Fibroblast of upper back skin (primary cell): ENCODE measurements at regions not wholly inside any gene's neighbourhood (a gene's known extent, or its start where the extent isn't known, plus 50 kb on each side); places are given as distances from the start of the nearest gene placed in this dataset.
"Not testable (repeated sequence)": the region's sequence is repeated elsewhere in the genome, so short reads cannot be mapped to it uniquely, and the experiment has no call there.

Experiments used
- DNase-seq: peaks from one replicate; pipeline ENCODE4 v3.0.0-alpha.2; 2013

DNA sequence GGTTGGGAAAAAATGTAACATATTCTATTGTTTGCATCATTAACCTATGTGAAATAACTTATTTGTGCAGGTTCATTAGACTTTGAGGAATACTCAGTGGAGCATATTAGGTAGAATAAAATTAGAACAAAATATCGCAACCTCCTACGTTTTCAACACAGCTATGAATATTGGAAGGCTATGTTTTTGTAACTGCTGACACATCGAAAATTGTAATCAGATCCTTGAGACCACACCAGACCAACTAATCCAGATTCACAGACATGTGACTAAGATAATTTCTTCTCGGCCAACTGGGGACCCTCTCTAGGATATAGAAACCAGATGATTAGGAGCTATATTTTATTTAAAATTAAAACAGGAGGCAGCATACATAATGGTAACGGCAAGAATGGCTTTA, 77.5 kb upstream of the VWC2 start:
- DNase-seq = no peak

DNA sequence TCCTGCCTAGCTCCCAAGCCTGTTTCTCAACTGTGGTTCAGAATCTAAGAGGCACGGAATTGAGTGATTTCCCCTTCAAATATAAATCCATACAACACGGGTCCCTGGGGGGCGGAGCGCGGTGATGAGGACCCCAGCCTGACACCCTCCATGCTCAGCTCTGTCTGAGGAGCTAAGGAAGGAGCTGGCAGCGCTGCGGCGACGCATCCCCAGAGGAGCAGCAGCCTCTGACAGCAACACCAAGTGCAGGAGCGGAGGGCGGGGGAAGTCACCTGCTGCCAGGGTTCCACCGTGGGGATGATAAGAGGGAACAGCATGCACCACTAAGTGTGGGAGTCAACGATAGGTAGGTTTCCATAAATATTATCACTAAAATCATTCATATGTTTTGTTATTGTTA, 72.6 kb upstream of the VWC2 start:
- no peak for DNase-seq

DNA sequence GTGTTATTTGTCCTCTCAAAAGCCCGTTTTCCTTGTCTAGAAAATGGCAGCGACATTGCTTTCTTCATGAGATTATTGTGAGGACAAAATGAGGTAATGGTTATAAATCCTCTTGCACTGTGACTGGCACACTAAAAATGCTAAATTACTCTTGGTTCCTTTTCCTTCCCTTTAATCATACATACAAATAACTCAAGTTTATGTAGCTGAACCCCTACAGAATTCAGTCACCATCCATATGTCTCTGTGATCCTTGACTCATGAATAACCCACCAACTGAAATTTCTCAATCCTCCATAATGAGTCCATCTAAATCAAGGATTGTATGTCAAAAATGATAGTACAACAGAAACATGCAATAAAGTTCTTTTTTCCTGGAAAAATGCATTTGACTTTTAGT, 71.3 kb upstream of the VWC2 start:
- no peak for DNase-seq

DNA sequence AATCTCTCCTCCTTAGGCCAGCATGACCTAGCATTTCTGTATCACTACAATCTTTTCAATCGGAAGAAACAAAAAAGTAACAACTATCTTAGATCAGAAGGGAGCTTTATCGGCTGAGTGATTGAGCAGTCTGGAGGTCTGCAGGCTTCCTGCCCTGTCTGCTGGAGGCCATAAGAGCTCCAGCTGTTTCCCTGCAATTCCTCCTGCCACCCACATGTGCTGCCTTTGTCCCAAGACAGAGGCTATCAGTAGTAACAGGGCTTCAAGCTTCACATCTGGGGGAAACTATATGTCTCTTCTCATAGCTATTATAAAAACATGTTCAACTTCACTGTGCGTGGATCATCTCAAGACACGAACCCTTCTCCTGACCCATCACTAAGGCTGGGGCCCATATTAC, 70.1 kb upstream of the VWC2 start:
- no peak for DNase-seq

DNA sequence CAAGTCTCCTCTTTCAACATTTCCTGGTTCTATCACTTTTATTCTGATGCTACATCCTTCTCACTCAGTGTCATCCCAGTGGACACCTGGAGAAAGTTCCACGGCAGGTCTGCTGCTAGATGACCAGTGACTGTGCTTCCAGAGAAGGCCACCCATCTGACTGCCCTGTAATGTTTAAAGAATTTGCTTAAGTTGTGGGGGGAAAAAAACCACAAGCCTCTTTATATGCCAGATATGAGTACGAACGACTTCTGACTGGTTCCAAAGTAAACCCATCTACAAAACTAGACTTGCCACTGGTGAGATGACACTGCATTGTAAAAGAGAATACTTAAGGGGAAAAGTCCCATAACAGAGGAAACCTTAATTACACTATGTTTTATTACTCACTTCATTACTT, 69.6 kb upstream of the VWC2 start:
- DNase-seq = no peak

DNA sequence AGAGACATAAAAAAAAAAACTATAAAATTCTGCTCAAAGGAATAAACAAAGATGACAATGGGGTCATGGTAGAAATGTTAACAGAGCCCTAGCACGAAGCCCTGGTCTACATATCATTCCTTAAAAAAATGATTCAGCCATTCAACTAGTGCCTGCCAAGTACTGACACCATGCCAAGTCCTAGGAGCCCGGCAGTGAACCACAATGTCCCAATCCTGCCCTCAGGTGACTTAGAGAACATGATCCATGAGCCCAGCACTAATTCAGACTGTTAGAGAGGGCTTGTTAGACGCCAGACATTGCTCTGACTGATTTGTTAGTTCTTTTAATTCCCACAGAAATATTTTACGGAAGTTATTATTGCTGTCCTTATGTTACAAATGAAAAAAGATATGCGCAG, 67.3 kb upstream of the VWC2 start:
- DNase-seq = no peak

DNA sequence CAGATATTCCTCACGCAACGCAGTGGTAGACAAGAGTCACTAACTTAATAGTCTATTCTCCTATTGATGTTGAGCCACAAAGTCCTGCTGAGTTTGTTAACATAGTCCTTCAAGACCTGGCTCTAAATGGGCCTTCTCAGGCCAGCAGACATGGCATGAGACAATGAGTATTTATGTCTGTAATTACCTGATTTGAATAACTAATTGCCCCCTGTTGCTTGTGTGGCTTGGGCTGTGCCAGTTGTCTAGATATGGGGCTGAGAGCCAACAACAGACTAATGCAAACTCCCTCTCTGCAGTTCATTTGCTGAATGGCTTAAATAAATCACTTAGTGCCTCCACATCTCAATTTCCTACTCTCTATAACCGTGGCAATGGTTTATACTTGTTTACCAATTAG, 65.5 kb upstream of the VWC2 start:
- DNase-seq = no peak

DNA sequence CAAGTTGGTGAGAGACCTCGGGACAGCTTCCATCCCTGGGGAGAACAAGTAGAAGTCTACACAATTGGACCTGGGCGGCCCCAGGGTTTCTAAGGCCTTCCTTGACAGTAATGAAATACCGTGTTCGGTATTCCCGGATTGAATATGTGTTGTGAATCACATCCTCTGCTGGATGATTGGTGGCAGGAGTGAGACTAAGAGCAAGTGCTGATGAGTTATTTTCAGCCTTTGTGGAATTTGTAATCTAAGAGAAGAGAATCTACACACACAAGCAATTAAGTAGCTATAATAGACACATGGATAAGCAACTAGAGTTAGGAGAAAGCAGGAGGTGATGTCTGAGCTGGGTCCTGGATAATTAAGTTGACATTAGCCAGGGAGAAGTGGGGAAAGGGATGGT, 64.8 kb upstream of the VWC2 start:
- DNase-seq = no peak

DNA sequence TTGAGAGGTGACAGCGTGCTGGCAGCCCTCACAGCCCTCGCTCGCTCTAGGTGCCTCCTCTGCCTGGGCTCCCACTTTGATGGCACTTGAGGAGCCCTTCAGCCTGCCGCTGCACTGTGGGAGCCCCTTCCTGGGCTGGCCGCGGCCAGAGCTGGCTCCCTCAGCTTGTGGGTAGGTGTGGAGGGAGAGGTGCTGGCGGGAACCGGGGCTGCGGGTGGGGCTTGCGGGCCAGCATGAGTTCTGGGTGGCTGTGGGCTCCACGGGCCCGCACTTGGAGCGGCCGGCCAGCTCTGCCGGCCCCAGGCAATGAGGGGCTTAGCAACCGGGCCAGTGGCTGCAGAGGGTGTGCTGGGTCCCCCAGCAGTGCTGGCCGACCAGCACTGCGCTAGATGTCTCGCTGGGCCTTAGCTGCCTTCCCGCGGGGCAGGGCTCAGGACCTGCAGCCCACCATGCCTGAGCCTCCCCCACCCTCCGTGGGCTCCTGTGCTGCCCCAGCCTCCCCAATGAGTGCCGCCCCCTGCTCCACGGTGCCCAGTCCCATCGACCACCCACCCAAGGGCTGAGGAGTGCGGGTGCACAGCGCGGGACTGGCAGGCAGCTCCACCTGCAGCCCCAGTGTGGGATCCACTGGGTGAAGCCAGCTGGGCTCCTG, 62.2 kb upstream of the VWC2 start:
- not testable (repeated sequence) for DNase-seq

DNA sequence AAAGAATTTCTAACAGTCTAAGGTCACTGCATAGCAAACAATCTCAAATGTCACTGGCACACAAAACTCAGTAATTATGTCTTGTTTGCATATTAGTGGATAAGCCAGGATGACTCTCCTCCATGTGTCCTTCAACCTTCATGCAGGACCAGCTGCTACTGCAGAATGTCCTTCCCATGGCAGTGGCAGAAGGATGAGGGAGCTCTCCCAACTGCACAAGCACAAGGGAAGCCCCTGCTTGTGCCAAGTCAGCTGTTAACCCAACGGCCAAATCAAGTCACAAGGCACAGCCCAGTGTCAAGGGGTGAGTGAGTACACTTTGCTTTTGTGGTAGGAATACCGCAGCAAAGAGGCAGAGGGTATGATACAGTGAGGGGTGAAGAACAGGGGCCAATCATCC, 59.3 kb upstream of the VWC2 start:
- no peak for DNase-seq

DNA sequence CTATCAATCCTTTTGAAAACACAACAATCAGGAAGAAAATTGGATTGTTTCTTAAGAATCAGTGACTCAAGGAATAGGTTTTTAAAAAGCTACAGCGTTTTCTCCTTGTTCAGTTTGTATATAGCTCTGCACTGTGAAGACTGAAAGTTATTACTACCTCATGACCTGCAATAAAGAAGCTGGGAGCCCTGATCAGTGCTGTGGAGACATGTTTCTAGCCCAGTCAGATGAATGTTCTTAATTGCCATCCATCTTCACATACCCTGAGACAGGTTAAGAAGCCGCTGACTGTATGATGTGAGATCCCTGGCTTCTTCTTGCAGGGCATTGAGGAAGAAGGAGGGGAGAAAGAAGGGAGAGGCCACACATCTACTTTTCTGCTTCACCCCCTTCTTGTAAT, 58.0 kb upstream of the VWC2 start:
- DNase-seq = no peak

DNA sequence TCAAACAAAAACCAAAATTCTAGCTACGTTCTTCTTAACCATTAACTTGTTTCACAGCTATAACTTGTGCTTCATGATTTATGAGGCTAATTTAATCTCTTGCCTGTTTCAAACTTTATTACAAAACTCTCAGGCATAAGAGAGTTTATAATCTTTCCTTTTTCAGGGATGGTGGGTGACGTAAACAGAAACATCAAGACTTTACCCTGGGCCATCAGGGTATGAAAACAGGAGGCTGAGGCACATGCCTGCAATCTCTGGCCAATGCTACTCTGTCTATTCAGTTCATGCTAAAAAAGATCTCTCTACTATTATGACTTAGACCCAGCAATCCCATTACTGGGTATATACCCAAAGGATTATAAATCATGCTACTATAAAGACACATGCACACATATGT, 55.9 kb upstream of the VWC2 start:
- DNase-seq = no peak

DNA sequence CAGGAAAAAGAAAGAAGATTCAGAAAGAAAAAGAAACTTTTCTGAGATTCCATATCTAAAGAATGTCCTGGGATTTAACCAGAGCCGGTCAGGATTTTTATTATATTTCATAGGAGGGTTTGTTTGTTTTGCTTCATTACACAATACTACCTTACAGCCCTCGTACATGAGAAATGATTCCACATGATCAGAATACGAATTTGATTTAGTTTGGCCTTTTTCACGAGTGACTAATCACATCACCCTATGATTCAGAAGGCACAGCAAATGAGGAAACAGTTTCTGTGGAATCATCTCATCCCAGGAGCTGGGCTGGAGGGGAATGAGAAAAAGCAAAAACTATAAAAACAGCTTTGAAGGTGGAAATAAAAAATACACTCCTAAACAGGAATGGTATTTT, 54.7 kb upstream of the VWC2 start:
- DNase-seq = no peak

DNA sequence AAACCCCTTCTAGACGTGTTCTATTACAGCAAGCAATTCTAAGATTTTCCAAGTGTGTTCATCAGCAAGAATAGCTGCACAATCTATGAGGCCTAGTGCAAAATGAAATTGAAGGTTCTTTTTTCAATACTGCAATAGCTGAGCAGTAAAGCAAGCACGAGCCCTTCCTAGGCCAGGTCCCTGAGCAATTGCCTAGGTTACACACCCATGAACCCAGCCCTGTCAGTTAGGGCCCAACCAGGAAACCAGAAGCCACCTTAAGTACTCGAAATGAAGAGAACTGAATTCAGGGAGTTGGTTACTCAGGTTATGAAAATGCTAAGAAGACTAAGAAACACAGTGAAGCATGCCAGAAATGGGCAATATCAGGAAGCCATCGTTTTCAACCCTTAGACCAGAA, 52.0 kb upstream of the VWC2 start:
- no peak for DNase-seq
